Amniotic stem cell (primary cell): ENCODE measurements at regions not wholly inside any gene's neighbourhood (a gene's known extent, or its start where the extent isn't known, plus 50 kb on each side); places are given as distances from the start of the nearest gene placed in this dataset.
A peak's percentile ranks its signal among the peaks of the same experiment; 100 is the strongest.
"Not testable (repeated sequence)": the region's sequence is repeated elsewhere in the genome, so short reads cannot be mapped to it uniquely, and the experiment has no call there.

Experiments used
- DNase-seq: peaks from one replicate; lab custom pipeline; 2025; lab: John Stamatoyannopoulos, UW

DNA sequence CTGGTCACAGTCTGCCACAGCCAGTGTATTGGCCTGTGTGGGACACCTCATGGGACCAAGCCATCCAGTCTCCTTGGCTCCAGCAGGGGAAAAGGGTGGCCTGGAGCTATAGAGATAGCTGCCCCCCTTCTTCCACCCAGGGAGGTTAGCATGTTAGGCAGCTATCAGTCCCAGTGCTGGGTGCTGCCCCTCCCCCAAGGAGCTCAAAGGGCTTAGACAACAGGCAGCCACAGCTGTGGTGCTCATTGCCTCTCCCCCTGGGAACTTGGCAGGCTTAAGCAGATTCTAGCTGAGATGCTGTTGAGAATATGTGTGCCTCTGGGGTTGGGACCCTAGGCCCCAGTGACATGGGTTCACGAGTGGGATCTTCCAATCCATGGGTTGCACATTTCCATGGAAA lies 226.0 kb upstream of the PTGER4 start:
- DNase-seq: no peak

DNA sequence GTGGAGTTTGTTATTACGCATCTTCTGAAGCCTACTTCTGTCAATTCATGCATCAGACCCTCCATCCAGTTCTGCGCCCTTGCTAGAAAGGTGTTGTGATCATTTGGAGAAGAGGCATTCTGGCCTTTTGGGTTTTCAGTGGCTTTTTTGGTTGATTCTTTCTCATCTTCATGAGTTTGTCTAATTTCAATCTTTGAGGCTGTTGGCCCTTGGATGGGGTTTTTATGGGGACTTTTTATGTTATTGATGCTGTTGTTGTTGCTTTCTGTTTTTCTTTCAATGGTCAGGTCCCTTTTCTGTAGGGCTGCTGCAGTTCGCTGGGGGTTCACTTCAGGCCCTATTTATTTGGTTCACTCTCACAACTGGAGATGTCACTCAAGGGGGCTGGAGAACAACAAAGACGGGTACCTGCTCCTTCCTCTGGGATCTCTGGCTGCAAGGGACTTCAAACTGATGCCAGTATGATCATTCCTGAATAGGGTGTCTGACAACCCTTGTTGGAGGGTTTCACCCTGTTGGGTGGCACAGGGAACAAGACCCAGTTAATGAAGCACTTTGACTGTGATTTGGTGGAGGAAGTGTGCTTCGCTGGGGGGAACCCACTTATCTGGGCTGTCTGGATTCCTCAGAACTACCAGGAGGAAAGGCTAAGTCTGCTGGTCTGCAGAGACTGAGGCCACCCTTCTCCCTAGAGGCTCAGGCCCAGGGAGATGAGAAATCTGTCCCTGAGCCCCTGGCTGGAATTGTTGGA lies 226.7 kb upstream of the PTGER4 start:
- DNase-seq: no peak

DNA sequence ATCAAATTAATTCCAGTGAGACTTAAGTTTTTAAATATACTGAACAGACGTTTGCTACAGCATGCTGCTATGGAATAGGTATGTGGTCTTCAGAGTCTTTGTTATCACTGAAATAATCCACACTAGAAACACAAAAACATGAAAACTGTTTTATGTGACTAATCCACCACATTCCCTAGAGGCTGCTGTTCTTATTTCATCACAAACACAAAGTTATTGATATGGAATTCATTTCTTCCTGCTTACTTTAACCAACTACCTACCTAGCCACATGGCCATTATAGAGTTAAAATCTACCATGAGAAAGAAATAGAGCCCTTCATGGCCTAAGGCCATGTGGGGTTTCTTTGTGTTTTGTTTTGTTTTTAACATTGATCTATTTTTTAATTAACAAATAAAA lies 232.3 kb upstream of the PTGER4 start:
- DNase-seq: no peak

DNA sequence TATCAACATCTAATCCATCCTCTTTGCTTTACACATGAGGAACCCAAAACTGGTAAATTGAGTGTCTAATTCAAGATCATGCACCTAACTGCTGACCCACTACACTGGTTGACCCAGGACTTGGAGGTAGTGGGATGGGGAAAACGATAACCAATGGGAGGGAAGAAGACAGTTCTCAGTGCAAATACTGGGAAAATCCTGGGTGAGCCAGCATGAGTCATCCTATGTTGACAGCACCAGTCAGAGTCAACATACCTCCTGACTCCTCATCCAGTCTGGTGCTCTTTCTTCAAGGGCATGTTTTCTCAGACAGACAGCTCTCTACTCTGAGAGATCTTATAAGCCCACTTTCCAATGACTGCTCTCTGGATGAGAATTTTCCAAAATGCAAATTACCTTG lies 232.8 kb upstream of the PTGER4 start:
- DNase-seq: peak; percentile 64

DNA sequence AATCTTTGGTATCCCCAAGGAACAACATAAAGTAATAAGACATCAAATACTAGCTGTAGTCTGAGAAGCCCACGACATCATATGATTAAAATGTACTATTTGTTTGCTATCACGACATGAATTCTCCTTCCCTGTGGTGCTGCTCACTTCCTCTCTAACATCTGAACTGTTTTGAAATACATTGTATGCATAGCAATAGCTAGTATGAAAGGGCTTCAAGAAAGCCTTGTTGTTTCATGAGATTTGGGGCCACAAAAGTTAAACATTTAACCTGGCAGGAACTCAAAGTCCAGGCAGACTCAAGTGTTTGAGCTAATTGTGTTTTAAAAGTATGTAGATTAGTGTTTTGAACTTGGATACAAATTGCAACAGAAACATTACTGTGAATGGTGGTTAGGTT lies 237.4 kb upstream of the PTGER4 start:
- DNase-seq: no peak

DNA sequence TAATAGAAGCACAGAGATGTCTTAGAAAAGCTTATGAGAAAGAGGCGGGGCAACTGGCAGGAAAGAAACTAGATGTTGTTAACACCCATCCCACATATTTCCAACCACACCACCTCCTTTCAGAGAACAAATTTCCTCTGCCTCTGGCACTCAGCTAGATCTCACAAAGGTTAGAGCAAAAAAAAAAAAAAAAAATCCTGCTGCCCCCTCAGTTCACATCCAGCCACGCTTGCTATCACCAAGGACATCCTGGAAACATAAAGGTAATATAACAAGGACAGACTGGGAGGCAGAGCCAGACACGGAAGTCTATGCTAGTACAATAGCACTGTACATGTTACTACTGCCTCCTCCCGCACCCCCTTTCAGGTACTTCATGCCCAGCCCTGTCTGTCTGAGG lies 238.0 kb upstream of the PTGER4 start:
- no peak for DNase-seq

DNA sequence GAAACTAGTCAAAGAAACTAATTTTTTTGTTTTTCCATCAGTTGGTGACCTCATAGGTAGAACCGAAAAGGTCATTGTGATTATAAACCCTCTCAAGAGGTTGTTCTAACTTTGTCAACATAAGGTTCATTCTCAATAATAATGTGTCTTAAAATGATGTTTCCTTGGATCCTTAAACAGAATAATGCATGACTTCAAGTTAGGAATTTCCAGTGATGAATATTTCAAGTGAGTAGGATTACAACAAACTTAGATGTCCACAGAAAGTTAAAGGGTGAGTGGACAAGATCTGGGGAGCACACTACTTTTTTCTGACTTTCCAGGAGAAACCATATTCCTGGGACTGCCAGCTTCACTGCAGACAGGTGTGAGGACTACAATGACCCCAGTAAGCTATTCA lies 239.0 kb upstream of the PTGER4 start:
- DNase-seq: no peak

DNA sequence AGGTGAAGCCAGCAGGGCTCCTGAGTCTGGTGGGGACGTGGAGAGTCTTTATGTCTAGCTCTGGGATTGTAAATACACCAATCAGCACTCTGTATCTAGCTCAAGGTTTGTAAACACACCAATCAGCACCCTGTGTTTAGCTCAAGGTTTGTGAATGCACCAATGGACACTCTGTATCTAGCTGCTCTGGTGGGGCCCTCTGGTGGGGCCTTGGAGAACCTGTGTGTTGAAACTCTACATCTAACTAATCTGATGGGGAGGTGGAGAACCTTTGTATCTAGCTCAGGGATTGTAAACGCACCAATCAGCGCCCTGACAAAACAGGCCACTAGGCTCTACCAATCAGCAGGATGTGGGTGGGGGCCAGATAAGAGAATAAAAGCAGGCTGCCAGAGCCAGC lies 240.6 kb upstream of the PTGER4 start:
- not testable (repeated sequence) for DNase-seq

DNA sequence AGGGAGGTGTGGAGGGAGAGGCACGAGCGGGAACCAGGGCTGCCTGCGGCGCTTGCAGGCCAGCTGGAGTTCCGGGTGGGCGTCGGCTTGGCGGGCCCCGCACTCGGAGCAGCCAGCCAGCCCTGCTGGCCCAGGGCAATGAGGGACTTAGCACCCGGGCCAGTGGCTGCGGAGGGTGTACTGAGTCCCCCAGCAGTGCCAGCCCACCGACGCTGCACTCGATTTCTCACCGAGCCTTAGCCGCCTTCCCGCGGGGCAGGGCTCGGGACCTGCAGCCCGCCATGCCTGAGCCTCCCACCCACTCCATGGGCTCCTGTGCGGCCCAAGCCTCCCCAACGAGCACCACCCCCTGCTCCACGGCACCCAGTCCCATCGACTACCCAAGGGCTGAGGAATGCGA lies 241.1 kb upstream of the PTGER4 start:
- not testable (repeated sequence) for DNase-seq

DNA sequence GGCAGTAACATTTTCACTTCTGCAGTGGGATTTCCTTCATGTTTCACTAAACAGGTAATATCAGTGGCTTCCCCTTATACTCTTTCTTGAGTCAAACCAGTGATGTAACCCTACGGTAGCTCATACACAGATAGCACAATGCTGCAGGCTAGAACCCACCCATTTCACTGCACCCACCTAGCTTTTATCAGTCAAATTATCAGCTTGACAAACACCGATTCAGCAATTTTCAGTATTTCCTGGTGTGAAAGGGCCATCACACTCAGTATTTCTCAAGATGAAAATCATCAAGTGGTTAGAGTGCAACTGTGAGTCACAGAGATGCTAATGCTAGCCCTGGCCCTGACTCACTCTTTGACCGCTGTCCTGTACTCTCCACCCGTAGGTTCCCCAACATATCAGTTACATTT lies 242.3 kb upstream of the PTGER4 start:
- peak; percentile 19 for DNase-seq

DNA sequence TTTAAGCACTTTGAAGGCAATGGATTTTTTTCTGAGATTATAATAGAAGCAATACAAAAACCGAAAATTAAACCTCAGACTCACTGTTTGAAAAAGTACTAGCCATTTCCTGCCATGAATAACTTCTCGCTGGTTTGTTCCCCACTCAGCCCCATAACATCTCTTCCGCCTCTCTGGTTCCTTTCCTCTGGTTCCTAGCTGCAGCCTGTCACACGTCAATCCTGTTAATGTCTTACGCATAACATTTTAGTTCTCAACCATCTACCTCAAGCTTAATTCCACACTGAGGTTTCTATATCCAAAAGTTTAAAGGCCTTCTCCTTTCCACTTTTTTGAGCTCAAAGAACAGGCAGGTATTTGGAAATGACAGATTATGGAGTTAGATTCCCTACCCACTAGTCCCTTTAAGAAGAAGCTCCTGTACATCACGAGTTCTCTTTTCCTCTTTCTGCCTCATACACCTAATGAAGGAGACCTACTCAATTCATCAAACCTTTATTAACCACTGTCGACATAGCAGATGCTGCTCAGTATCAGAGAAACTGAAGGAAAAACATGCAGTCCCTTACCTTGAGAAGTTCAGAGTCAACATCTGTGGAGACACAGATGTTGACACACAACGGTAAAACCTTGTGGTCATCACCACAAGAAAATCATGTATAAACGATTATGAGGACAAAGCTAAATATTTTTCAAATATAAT lies 243.0 kb upstream of the PTGER4 start:
- DNase-seq: no peak

DNA sequence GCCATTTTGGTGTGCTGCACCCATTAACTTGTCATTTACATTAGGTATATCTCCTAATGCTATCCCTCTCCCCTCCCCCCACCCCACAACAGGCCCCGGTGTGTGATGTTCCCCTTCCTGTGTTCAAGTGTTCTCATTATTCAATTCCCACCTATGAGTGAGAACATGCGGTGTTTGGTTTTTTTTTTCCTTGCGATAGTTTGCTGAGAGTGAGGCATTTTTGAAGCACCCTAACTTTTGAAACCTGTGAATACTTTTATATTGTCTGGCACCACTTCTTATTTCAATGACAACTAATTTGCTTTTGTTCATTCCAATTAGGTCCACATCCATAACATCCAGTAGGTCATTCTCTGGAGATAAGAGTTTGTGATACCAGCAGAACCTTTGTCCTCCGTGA lies 244.0 kb upstream of the PTGER4 start:
- DNase-seq: not testable (repeated sequence)

DNA sequence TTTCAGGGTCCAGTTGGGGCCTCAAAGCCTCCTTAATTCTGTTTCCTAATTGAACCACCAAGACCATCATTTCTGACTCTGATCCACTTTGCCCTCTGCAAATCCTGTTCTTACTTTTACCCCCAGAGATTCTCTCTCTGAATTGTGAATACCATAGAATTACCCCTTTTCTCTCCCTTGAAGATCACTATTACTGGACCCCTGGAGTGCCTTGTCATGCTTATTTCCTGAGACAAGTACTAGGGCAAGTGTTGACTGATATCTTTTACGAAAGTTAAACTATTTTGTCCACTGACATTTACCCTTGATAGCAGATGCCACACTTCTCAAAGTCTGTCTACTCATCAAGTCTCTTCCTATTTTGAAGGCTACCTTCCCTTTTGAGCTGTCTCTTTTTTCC lies 246.9 kb upstream of the PTGER4 start:
- no peak for DNase-seq

DNA sequence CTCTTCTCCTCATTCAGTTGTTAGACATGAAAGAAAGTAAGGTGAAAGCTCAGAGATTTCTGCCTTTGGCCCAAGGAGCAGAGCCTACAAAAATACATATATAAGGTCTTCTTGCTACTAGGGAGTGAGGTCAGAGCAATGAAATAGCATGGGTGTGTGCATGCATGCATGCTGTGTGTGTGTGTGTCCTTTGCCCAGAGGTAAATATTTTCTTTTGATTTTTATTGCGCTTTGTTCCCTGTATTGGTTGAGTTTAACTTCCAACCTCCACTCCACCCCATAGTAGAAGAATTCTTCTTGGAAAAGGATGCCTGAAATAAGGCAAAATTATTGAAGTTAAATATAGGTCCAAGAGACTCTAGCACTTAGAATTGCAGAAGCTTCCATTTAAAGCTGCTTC lies 248.0 kb upstream of the PTGER4 start:
- no peak for DNase-seq

DNA sequence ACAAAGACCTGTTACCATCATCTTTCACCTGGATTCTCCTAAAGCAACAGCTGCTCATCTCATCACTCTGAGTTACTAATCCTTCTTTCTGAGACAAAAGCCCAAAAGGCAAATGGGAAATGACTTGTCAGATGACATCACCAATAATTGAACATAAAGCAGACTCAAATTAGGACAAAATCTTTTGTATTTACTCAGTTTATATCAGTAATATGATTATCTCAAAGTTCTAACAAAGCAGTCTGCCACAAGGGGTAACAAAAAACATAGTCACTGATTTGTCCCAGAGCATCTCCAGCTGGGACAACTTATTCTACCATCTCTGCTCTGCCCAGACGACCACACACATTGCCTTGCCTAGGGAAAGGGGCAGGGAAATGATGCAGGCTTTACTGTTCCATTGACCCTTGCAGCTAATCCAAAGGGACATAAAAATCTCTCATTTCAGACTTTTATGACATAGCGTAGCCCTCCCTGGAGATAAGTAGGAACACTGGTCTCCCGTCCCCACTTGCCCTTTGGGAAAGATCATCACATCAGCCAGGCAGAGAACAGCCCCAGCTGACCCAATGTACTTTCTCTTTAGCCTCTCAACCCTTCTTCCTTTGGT lies 249.5 kb upstream of the PTGER4 start:
- no peak for DNase-seq

DNA sequence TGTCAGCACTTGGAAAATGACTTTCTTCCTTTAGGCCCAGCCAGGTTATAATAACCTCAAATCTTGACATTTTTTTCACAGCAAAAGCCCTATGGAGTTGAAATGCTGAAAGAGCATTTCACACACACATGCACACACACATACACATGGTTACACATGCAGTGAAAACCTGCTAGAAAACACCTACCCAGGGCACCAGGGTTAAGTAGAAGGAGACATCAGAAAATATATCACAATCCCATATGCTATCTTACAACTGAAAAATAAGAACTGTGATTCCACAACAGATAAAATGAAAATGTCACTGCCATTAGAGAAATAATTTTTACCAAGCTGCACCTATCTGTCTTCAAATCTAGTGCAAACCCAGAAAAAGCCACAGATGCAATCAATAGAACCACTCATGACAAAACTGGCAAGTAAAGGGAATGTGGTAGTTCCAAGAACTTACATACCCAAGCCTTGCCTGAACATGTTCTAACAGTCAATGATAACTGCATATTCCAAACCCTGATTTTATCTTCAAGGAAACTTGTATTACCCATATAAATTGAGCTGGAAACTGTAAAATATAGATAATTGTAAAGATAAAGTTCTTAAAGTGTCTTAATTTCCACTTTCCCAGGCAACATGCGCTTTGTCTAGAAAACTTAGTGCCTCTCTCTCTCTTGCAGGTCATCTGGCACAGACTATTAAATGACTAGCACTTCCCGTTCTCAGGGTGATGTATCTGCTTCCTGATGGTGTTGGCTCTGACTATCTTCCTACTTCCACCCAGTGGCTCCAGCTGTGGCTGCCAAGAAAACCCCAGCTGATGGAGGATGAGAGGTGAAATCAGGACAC lies 250.2 kb upstream of the PTGER4 start:
- DNase-seq: no peak

DNA sequence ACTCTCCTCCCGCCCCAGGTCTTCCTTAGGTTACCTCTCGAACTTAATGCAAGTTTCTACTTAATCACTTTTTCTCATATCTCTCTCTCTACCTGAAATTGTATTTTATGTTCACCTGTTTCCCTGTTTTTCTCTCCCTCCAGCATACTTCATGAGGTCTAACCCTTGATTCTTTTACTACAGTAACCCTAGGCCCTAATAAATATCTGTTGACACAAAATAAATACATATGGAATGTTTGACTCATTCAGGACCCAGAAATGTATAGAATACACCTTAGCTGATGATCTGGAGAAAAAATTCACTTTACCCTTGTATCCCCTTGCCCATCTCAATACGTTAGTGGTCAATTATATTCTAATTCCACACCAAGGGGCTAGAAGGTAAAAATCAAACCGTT lies 250.9 kb upstream of the PTGER4 start:
- no peak for DNase-seq

DNA sequence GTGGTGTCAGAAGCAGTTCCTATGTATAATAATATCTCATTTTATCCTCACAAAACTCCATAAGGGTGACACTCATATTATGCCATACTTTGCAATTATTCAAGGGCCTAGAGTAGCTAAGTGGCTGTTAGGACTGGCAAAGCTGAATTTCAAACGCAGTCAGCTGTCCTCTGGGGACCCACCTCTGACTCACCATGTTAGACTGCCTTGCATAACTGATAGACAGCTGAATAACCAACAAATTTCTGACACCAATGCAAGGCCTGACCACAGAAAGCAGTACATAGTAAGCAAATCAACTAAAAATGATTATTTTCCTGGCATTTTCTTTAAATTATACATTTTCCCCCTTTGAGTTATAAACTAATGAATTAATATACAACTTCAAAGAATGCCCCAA lies 251.6 kb upstream of the PTGER4 start:
- no peak for DNase-seq

DNA sequence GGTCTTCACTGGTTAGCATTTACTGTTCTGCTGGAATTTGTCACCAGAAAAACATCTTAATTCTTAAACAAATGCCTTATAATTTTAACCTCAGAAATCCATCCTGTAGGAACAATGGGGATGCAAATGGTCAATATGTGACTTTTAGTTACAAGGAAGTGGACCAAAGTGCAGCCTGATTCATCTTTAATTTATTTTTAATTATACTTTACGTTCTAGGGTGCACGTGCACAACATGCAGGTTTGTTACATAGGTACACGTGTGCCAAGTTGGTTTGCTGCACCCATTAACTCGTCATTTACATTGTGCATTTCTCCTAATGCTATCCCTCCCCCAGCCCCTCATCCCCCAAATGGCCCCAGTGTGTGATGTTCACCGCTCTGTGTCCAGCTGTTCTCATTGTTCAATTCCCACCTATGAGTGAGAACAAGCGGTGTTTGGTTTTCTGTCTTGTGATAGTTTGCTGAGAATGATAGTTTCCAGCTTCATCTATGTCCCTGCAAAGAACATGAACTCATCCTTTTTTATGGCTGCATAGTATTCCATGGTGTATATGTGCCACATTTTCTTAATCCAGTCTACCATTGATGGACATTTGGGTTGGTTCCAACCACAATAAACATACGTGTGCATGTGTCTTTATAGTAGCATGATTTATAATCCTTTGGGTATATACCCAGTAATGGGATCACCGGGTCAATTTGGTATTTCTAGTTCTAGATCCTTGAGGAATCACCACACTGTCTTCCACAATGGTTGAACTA lies 262.5 kb upstream of the PTGER4 start:
- DNase-seq: not testable (repeated sequence)

DNA sequence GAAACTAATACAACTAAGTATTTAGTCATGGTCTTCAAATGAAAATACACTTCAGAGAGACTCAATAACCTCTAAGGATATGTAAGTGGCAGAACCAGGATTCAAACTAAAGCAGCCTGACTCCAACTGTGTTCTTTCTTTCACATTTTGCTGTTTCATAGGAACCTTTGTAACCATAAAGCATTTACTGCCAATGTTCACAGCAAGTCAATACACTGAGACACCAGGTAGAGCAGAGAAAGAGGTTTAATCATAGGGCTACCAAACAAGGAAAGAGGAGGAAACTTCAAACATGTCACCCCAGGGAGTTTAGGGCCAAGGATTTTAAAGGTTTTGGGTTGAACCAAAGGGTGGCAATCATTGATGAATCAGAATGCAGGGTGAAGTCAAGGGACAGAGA lies 263.1 kb upstream of the PTGER4 start:
- no peak for DNase-seq

DNA sequence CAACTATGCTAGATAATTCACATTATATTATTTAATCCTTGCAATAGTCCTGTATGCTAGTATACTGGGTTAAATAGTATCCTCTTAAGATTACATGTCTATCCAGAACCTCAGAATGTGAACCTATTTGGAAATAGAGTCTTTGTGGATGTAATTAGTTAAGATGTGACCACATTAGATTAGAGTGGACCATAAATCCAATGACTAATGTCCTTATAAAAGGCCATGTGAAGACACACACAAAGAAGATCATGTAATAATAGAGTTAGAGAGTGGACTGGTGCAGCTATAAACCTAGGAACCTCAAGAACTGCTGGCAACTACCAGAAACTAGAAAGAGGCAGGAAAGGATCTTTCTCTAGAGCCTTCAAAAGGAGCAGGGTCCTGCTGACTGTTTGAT lies 263.6 kb upstream of the PTGER4 start:
- no peak for DNase-seq

DNA sequence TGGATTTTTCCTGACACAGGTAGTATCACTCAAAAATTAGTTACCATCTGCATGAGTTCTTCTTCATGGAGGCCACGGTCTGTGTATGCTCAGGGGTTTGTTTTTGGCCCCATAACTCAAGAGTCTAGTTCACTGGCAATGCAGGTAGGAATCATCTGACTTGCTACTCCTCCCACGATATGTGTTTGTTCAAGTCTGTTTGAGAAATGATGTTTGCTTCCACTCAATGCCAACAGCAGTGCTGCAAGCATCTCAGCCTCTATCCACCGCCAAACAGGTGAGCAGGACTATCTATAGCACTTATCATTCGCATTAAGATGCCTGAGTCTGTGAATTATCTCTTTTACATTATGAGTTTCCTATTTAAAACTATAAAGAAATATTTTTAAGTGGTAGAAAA lies 264.8 kb upstream of the PTGER4 start:
- DNase-seq: no peak
